HG02759 (cell line): ENCODE measurements at regions not wholly inside any gene's neighbourhood (a gene's known extent, or its start where the extent isn't known, plus 50 kb on each side); places are given as distances from the start of the nearest gene placed in this dataset.
A peak's percentile ranks its signal among the peaks of the same experiment; 100 is the strongest.

Experiments
- ATAC-seq: cut with Tn5 transposase; IDR thresholded peaks from one replicate; pipeline ENCODE4 v1.9.1; 2021; ENCODE audit warnings: mild to moderate bottlenecking, moderate library complexity; ENCODE audit not compliant: unreplicated experiment

GRCh38 chr1:189816558-189816957 lies 661.1 kb downstream of the BRINP3 start:
- ATAC-seq: no peak

- ATAC-seq: no peak
These were observed 657.9 kb downstream of the BRINP3 start for GRCh38 chr1:189819751-189820150.

- no peak for ATAC-seq
These were observed 655.8 kb downstream of the BRINP3 start for GRCh38 chr1:189821833-189822232.

GRCh38 chr1:189834813-189835212 lies 642.9 kb downstream of the BRINP3 start:
- ATAC-seq: no peak

- no peak for ATAC-seq
These were observed 630.1 kb downstream of the BRINP3 start for GRCh38 chr1:189847613-189848012.

- ATAC-seq: peak; percentile 61
These were observed 625.8 kb downstream of the BRINP3 start for GRCh38 chr1:189851806-189852367.

- peak; percentile 77 for ATAC-seq
These were observed 618.2 kb downstream of the BRINP3 start for GRCh38 chr1:189859385-189859977.

GRCh38 chr1:189866606-189867005 lies 611.1 kb downstream of the BRINP3 start:
- no peak for ATAC-seq

GRCh38 chr1:189868021-189868420 lies 609.6 kb downstream of the BRINP3 start:
- ATAC-seq: no peak

GRCh38 chr1:189874715-189875435 lies 602.8 kb downstream of the BRINP3 start:
- ATAC-seq: no peak

- no peak for ATAC-seq
These were observed 597.5 kb downstream of the BRINP3 start for GRCh38 chr1:189880135-189880534.

- ATAC-seq: no peak
These were observed 577.8 kb downstream of the BRINP3 start for GRCh38 chr1:189899686-189900425.

- ATAC-seq: no peak
These were observed 573.2 kb downstream of the BRINP3 start for GRCh38 chr1:189904509-189904908.

GRCh38 chr1:189908113-189908512 lies 569.6 kb downstream of the BRINP3 start:
- no peak for ATAC-seq

- no peak for ATAC-seq
These were observed 556.1 kb downstream of the BRINP3 start for GRCh38 chr1:189921613-189922012.

- no peak for ATAC-seq
These were observed 550.0 kb downstream of the BRINP3 start for GRCh38 chr1:189927641-189928040.

GRCh38 chr1:189929501-189930099 lies 548.1 kb downstream of the BRINP3 start:
- ATAC-seq: no peak

GRCh38 chr1:189936861-189937260 lies 540.8 kb downstream of the BRINP3 start:
- ATAC-seq: no peak

GRCh38 chr1:189939967-189940366 lies 537.7 kb downstream of the BRINP3 start:
- no peak for ATAC-seq

- ATAC-seq: no peak
These were observed 535.7 kb downstream of the BRINP3 start for GRCh38 chr1:189941922-189942321.

GRCh38 chr1:189958756-189959155 lies 518.9 kb downstream of the BRINP3 start:
- no peak for ATAC-seq
